ENCODE measurements at regions not wholly inside any gene's neighbourhood (a gene's known extent, or its start where the extent isn't known, plus 50 kb on each side); places are given as distances from the start of the nearest gene placed in this dataset.

- TF ChIP-seq CTCF (IDR thresholded peaks at IDR 0.05): no peak
- TF ChIP-seq EZH2 (IDR thresholded peaks at IDR 0.05; ENCODE audit: borderline replicate concordance, insufficient read depth, low read depth, low read length, poor library complexity, severe bottlenecking): no peak
These were observed 1312.0 kb downstream of the BRD1 start for GRCh38 chr22:48515571-48516200.
